GM19238 (cell line): ENCODE measurements at regions not wholly inside any gene's neighbourhood (a gene's known extent, or its start where the extent isn't known, plus 50 kb on each side); places are given as distances from the start of the nearest gene placed in this dataset.
A peak's percentile ranks its signal among the peaks of the same experiment; 100 is the strongest.

ENCODE experiments used
- DNase-seq: peaks from one replicate; pipeline ENCODE4 v3.0.0; 2011; ENCODE audit warnings: low spot score; ENCODE audit not compliant: insufficient read length

DNA sequence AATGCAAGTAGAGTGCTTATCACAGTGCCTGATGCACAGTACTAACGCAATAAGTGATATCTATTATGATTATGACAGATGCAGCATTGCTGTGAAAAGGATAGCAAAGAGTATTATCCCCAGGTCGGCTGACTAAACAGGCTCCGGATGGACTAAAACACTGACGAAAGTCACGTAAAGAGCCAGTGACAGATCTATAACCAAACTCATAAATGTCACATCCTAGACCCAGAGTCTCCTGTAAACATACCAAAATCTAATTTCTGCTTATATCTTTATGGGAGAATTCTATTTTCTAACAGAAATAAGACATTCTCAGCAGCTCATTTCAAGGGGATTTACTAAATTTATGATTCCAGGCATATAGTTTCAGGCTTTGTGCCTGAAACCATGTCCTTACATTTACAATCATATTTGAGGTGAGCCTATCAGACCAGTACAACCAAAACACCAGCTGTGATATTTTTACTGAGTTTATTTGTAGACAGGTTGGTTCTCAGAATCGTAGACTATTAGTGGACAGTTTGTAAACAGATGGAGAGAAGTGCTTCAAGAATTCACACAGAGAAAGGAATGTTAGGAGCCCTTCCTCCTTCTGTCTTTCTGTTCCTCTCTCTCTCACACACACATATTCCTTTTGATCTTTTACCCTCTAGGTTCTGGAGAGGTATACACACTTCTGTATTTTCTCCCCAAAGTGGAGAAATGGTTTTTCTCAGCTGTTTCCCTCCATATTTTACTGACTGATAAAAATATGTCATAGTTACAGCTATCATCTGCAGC, 52.4 kb upstream of the WDR26 start:
- DNase-seq, result no peak

DNA sequence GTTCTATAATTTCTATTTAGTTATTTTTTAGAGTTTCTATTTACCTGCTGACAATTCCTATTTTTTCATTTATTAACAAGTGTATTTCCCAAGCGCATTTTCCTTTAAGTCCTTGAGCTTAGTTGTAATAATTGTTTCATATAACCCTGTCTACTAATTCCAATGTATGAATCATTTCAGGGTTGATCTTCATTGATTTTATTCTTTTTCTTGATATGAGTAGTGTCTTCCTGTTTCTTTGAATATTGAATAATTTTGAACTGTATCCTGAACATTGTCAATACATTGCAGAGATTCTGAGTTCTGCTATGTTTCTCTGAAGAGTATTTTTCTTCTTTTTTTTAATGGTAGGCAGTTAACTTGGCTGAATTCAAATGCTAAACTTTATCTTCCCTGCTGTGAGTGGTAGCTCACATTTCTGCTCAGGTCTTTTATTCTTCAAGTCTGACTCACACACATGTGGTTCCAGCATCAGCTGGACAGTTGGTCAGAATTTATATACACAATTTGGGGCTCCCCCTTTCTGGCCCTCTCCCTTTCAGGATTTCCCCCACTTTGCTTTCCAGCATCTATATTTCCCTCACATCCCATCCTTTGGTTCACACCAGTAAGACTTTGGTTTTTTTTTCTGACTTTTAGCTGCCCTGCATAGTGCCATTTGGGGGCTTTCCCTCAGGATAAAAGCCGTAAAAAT, 54.4 kb upstream of the WDR26 start:
- no peak for DNase-seq

GRCh38 chr1:224489534-224490365, 55.2 kb upstream of the WDR26 start:
- DNase-seq, result no peak

DNA sequence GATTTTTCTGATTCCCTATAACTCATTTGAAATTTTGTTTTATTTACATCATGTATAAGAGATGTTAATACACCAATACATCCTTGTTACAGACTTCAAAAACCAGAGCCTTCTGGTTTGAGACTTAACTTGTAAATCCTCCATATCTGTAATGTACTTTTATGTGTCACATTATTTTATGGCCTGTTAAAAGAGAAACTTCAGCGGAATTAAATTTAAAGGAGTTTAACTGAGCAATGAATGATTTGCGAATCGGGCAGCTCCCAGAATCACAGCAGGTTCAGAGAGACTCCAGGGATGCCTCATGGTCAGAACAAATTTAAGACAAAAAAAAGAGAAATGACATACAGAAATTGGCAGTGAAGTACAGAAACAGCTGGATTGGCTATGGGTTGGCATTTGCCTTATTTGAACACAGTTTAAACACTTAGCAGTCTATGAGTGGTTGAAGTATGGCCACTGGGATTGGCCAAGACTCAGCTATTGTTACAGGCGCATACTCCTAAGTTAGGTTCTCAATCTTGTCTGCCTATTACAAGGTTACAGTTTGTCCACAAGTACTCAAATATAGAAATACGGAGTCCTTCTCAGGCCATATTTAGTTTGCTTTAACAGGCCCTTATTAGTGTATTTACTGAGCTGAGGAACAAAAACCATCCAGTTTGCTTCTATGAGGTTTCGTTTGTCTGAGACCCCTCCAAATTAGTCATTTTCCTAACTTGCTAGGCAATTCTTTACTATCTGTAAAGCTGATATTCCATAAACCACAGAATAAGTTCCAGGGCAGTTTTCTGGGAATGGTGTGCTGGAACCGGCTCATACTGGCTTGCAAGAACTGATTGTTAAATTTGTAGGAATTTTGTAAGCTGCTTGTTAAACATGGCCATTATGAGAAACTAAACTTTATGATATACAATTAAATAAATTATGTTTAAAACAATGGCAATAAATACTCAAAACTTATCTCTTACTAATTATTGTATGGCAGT, 56.2 kb upstream of the WDR26 start:
- no peak for DNase-seq

GRCh38 chr1:224492015-224492414, 57.4 kb upstream of the WDR26 start:
- DNase-seq, result no peak

- no peak for DNase-seq
These were observed 58.0 kb upstream of the WDR26 start for GRCh38 chr1:224492632-224493031.

- no peak for DNase-seq
These were observed 58.7 kb upstream of the WDR26 start for GRCh38 chr1:224493269-224493668.

DNA sequence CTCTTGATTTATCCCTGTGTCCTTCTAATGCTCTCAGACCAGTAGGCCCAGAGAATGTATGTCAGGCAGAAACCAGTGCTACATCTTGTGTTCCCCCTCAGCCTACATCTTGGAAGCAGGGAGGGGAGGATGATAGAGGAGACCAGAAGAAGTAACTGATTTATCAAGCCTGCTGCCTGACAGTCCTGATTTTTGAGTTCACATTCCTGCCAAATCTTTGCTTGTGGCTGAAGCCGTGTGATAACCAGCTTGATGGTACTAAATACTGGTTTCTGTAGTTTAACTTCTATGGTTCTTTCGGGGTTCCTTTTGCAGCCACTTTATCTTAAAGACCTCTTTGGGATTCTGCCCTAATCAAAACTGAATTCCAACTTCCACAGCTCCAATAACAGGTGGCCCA, 59.7 kb upstream of the WDR26 start:
- no peak for DNase-seq

DNA sequence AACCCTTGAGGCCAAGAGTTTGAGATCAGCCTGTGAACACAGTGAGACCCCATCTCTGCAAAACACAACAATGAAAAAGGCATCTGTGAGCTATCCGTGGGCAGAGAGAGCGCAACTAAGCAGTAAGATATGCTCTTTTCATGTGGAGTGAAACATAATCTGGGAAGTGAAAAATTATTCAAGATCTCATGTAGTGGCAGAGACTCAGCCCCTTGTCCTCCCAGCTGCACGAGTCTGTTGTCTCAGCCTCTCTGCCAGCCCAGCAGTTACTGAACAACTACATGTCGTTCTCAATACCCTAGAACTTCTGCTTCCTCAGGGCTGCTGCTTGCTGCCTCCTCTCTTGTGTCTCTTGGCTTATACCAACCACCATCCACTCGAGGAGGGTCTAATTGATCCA, 61.3 kb upstream of the WDR26 start:
- DNase-seq, result no peak

- DNase-seq, result no peak
These were observed 62.2 kb upstream of the WDR26 start for GRCh38 chr1:224496826-224497225.

- peak; percentile 63 for DNase-seq
These were observed 63.3 kb upstream of the WDR26 start for GRCh38 chr1:224497714-224498573.

- DNase-seq, result no peak
These were observed 64.1 kb upstream of the WDR26 start for GRCh38 chr1:224498574-224499170.

- DNase-seq, result no peak
These were observed 64.6 kb upstream of the WDR26 start for GRCh38 chr1:224499204-224499603.

DNA sequence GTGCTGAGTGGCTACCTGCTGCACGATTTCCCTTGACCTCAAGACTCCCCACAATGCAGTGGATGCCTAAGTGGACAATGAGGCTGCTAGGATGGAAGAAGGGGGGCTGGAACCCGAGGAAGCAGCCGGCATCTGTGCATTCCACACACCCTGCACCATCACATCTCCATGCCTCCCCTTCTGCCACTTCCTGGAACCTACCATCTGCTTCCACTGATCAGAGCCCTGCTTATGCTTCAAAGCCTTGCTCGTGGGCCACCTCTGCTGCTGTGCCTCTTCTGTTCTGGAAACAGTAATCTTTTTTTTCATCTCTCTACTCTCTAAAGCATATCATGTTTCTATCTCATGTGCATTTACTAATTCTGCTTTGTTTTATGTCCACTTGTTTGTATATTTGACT, 66.2 kb upstream of the WDR26 start:
- DNase-seq, result no peak

DNA sequence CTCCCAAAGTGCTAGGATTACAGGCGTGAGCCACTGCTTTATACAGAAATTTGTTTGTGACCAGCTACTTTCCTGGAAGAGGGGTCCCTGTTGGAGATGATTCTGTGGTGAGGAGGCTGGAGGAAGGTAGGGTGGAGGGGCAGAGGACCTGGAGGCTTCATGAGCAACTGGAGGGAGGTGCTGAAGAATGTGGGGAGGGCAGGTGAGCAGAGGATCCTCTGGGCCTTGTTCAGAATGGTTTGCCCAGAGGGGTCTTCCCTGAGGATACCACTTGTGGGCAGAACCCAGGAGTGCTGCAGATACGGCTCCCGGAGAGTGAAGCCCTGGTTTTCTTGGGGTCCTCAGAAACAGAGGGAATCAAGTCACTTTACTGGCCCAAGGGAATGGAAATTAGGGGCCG, 67.2 kb upstream of the WDR26 start:
- no peak for DNase-seq

DNA sequence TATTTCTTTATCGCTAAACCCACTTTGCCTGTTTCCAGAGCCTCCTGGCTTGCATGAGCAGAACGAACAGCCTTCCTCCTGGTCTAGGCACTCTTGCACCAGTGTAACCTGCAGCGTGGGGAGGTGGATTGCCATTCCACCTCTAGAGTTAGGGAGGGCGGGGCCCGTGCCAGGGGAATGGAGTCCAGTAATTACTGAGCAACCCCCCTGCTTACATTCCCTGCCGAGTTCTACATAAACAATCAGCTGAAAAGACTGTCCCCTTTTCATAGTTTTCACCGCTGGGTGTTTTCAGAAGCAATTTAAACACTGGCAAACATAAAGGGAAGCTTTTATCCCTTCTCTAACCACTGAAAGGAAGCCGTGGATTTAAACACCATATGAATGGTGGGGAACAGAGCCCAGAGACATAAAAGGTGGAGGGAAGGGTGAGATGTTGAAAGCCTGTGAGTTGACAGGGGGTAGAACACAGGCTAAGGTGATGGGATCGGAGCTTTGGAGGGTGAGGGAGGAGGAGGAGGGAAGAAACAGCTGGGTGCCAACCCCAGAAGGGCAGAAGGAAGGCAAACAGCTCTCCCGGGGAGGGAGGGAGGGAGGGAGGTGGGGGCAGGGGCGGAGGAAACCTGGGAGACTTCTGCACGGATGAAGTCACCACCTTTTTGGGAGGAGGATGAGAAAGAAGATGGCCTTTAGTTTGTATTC, 68.0 kb upstream of the WDR26 start:
- DNase-seq, result no peak

GRCh38 chr1:224503161-224504118, 68.8 kb upstream of the WDR26 start:
- peak; percentile 91 for DNase-seq
